Ascending aorta (tissue), 2 donors: ENCODE measurements at regions not wholly inside any gene's neighbourhood (a gene's known extent, or its start where the extent isn't known, plus 50 kb on each side); places are given as distances from the start of the nearest gene placed in this dataset.

Source experiments
- DNase-seq, 2 donors: peaks; one replicate each; pipeline ENCODE4 v3.0.0-alpha.2; 2019; ENCODE audit warnings: low spot score in 2 of 2
- H3K27ac ChIP-seq, 2 donors: fragments of 200-600 bp; sonication (generic); one replicate each; pipeline ENCODE4 v1.5.1; 2016 to 2017; ENCODE audit warnings: mild to moderate bottlenecking in 1 of 2
- H3K27me3 ChIP-seq: fragments of 200-600 bp; sonication (generic); one replicate; pipeline ENCODE4 v1.5.1; 2017
- H3K36me3 ChIP-seq, 2 donors: fragments of 200-600 bp; sonication (generic); one replicate each; pipeline ENCODE4 v1.5.1; 2016
- H3K4me1 ChIP-seq, 2 donors: fragments of 200-600 bp; sonication (generic); one replicate each; pipeline ENCODE4 v1.5.1; 2016 to 2017; ENCODE audit warnings: mild to moderate bottlenecking in 1 of 2
- H3K4me3 ChIP-seq, 2 donors: fragments of 200-600 bp; sonication (generic); one replicate each; pipeline ENCODE4 v1.5.1; 2016 to 2017; ENCODE audit warnings: mild to moderate bottlenecking in 1 of 2
- H3K9me3 ChIP-seq, 2 donors: fragments of 200-600 bp; sonication (generic); one replicate each; pipeline ENCODE4 v1.5.1; 2016
- intact Hi-C: fragments of 100-400 bp; cut with DNase I; formaldehyde crosslinking; loops from one replicate; pipeline ENCODE4 v1.15.1; 2023
- TF ChIP-seq, protein P1 (sequence below), 3 experiments: fragments of 200-600 bp in 2 of 3; fragments of 450-650 bp in 1 of 3; sonication (generic) in 2 of 3; IDR thresholded peaks; one replicate each; pipeline ENCODE4 v1.5.1; 2016 to 2019; ENCODE audit warnings: antibody characterized with exemption in 3 of 3, mild to moderate bottlenecking in 1 of 3, moderate library complexity in 1 of 3

DNA sequence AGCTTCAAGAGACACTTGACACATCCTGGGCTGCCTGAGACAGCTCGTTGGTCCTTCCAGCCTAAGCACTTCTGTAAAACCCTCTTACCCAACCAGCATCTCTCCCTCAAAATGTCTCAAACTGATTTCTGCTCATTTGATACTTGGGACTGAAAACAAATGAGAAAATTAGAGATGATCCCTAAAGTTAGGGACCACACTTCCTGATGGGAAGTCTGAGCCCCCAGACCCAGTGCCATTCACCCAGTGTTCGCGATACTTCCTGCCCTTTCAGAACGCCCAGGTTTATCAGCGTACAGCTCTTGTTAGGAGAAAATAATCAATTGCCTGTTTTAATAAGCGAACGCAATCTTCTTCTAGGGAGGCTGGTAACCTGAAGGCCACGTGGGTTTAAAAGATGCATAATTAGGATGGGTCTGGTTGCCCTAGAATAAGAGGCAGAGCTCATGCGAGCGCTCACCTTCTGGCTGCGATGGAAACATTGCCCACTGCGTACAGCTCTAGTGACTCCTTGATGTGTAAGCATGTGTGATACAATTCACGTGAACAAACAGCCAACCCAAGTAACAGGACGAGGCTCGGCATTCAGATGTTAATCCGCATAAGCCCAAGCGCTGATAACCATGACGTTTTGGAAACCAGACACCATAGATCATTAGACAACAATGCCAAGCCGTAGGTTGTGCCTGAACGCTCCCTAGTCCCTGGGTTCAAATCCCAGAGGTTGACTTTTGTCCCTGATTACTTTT is 213.1 kb downstream of the FOXL1 start:
- H3K4me3 ChIP-seq: no peak overlapping the region
- intact Hi-C loops: no loop called here
- H3K4me1 ChIP-seq: no peaks in the 10 kb centered on the region
- TF ChIP-seq, protein P1, sequence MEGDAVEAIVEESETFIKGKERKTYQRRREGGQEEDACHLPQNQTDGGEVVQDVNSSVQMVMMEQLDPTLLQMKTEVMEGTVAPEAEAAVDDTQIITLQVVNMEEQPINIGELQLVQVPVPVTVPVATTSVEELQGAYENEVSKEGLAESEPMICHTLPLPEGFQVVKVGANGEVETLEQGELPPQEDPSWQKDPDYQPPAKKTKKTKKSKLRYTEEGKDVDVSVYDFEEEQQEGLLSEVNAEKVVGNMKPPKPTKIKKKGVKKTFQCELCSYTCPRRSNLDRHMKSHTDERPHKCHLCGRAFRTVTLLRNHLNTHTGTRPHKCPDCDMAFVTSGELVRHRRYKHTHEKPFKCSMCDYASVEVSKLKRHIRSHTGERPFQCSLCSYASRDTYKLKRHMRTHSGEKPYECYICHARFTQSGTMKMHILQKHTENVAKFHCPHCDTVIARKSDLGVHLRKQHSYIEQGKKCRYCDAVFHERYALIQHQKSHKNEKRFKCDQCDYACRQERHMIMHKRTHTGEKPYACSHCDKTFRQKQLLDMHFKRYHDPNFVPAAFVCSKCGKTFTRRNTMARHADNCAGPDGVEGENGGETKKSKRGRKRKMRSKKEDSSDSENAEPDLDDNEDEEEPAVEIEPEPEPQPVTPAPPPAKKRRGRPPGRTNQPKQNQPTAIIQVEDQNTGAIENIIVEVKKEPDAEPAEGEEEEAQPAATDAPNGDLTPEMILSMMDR (IDR thresholded peaks at IDR 0.05): no peak
- no peaks in the 10 kb centered on the region for H3K27me3 ChIP-seq
- no peak overlapping the region for H3K27ac ChIP-seq
- H3K36me3 ChIP-seq: no peaks in the 10 kb centered on the region
- DNase-seq: no peak
- no peaks in the 10 kb centered on the region for H3K9me3 ChIP-seq

DNA sequence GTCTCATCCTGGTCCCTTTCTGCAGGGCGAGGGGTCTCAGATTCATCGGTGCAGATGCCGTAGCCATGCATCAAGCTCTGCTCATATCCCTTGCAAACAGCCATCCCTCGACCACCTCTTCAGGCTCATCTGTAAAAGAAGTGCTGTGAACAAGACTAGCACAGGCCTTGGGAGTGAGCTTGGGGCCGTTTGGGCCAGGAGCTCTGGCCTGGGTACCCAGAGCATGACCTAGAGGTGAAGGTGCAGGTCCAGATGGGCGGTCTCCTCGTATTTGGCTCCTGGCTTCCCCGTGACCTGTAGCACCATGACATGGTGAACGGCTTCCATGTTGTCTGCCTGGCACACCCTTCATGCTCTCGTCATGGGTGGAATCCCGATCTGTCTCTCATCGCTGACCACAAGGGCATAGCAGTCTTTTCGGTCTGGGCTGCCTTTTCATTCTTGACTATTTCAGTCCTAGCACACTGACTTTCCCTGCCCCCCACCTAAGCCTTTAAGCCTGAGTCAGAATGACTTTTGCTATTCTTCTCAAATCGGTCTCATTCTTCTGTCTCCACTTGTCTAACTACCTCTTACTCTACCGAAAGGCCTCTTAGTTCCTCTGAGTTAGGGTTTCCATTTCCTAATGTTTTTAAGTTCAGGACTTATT is 216.0 kb downstream of the FOXL1 start:
- Histone ChIP-seq H3K9me3 (no peaks in the 10 kb centered on the region), H3K36me3 (no peaks in the 10 kb centered on the region), H3K27ac (no peak overlapping the region), H3K4me3 (no peak overlapping the region), H3K4me1 (no peaks in the 10 kb centered on the region), H3K27me3 (no peaks in the 10 kb centered on the region)
- TF ChIP-seq, protein P1 (IDR thresholded peaks at IDR 0.05): no peak
- intact Hi-C loops: no loop called here
- DNase-seq: no peak

DNA sequence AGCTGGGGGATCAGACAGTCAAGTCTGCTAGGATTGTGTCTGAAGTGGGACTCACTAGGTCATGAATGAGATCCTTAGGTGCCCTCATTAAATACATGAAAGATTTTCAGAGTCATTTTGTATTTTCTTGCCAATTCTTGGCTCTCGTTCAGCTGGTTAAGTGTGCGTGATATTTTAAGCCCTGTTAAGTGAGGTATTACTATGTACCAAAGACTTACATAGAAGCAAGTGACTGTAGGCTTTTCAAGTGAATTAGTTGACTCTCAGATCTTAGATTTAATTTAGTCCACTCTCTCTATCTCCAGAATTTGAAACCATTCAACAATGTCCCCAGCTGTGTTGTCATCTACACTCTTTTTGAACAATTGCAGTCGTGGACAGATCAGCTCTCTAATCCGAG is 219.4 kb downstream of the FOXL1 start:
- no peak overlapping the region for H3K4me3 ChIP-seq
- DNase-seq: no peak
- intact Hi-C loops: no loop called here
- H3K9me3 ChIP-seq: no peaks in the 10 kb centered on the region
- no peaks in the 10 kb centered on the region for H3K4me1 ChIP-seq
- no peak overlapping the region for H3K27ac ChIP-seq
- TF ChIP-seq, protein P1 (IDR thresholded peaks at IDR 0.05): no peak
- H3K27me3 ChIP-seq: no peaks in the 10 kb centered on the region
- H3K36me3 ChIP-seq: no peaks in the 10 kb centered on the region

DNA sequence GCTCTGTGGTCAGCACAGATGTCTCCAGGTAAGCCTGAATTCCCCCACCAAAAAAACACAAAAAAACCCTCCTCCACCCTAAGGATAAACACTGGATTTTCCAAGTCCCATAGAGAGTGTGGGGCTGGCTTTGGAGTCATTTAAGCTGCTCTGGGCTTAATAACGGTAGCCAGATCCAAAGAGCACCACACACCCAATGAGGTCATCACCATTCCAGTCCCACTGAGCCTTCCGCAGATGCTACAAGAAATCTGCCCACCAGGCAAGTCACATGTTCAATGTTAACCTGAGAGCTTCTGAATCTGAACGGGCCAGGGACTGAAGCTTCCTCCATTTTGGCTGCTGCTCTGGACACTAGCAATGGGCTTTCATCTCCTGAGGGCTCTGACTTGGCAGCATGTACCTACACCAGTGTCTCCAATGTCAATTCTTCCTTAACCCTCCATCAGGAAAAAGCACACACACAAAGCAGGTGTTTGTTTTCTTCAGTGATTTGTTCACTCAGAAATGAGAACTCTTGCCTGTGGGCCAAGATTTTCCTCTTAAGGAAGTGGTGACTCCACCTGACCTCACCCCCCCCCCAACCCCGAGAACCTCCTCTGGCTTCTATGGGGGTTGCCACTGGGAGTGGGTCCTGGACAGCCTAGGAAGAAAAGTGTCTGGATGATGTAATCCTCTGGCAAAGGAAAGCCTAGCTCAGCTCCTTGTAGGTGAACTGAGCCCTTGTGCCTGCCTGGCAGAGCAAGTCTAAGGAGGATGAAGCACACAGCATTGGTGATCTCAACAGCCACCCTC is 220.1 kb downstream of the FOXL1 start:
- Histone ChIP-seq H3K27ac (no peak overlapping the region), H3K36me3 (no peaks in the 10 kb centered on the region), H3K9me3 (no peaks in the 10 kb centered on the region), H3K27me3 (no peaks in the 10 kb centered on the region), H3K4me3 (no peak overlapping the region), H3K4me1 (no peaks in the 10 kb centered on the region)
- intact Hi-C loops: no loop called here
- TF ChIP-seq, protein P1 (IDR thresholded peaks at IDR 0.05): no peak
- DNase-seq: no peak

DNA sequence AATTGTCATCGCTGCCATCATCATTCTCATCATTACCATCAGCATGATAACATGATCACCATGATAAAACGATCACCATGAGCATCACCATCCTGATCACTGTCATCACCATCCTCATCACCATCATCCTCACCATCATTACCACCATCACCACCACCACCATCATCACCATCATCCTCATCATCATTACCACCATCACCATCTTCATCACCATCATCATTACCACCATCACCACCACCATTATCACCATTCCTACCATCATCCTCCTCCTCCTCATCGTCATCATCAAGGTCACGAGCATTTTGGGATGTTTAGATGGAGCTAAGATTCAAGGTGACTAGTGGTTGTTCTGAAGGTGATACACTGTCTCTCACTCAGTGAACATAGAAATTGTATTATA is 221.0 kb downstream of the FOXL1 start:
- H3K36me3 ChIP-seq: no peaks in the 10 kb centered on the region
- TF ChIP-seq, protein P1 (IDR thresholded peaks at IDR 0.05): no peak
- no peak overlapping the region for H3K4me3 ChIP-seq
- H3K9me3 ChIP-seq: no peaks in the 10 kb centered on the region
- intact Hi-C loops: no loop called here
- no peaks in the 10 kb centered on the region for H3K27me3 ChIP-seq
- H3K27ac ChIP-seq: no peak overlapping the region
- no peak for DNase-seq
- H3K4me1 ChIP-seq: no peaks in the 10 kb centered on the region
